Mucosa of rectum (tissue), 2 donors: ENCODE measurements at regions not wholly inside any gene's neighbourhood (a gene's known extent, or its start where the extent isn't known, plus 50 kb on each side); places are given as distances from the start of the nearest gene placed in this dataset.

Source experiments
- H3K27ac ChIP-seq, 2 donors: one replicate each; pipeline ENCODE4 v1.7.0; 2013; ENCODE audit warnings: inconsistent platforms in 2 of 2, low read depth in 2 of 2, low read length in 2 of 2
- H3K27me3 ChIP-seq, 2 donors: one replicate each; pipeline ENCODE4 v1.7.0; 2013; ENCODE audit warnings: low read length in 2 of 2; ENCODE audit not compliant: control insufficient read depth in 2 of 2, insufficient read depth in 2 of 2
- H3K36me3 ChIP-seq, 2 donors: one replicate each; pipeline ENCODE4 v1.7.0; 2013; ENCODE audit warnings: low read length in 2 of 2; ENCODE audit not compliant: control insufficient read depth in 2 of 2, insufficient read depth in 2 of 2
- H3K4me1 ChIP-seq, 2 donors: one replicate each; pipeline ENCODE4 v1.7.0; 2013; ENCODE audit warnings: low read length in 2 of 2, mild to moderate bottlenecking in 1 of 2; ENCODE audit not compliant: control insufficient read depth in 2 of 2, insufficient read depth in 2 of 2
- H3K4me3 ChIP-seq, 2 donors: one replicate each; pipeline ENCODE4 v1.7.0; 2013; ENCODE audit warnings: low read length in 2 of 2
- H3K9ac ChIP-seq, 2 donors: one replicate each; pipeline ENCODE4 v1.7.0; 2013; ENCODE audit warnings: low read length in 2 of 2, low read depth in 1 of 2, mild to moderate bottlenecking in 1 of 2
- H3K9me3 ChIP-seq, 2 donors: one replicate each; pipeline ENCODE4 v1.7.0; 2013; ENCODE audit warnings: low read length in 2 of 2; ENCODE audit not compliant: control insufficient read depth in 2 of 2
- donor health status: healthy.
- donor health status: Normal muscosa, but diverticular disease.

- H3K9me3 ChIP-seq: no peaks in the 10 kb centered on the region
- H3K4me3 ChIP-seq: no peak overlapping the region
- no peak overlapping the region for H3K9ac ChIP-seq
- H3K27ac ChIP-seq: no peak overlapping the region
- no peaks in the 10 kb centered on the region for H3K36me3 ChIP-seq
- no peaks in the 10 kb centered on the region for H3K27me3 ChIP-seq
- peaks cover 7 to 9% of the 10 kb centered on the region in 2 donors for H3K4me1 ChIP-seq
These were observed 186.4 kb downstream of the BTG1 start for GRCh38 chr12:91959220-91959619.

GRCh38 chr12:91958816-91959215, 186.8 kb downstream of the BTG1 start:
- no peak overlapping the region for H3K4me3 ChIP-seq
- no peak overlapping the region for H3K27ac ChIP-seq
- no peak overlapping the region for H3K9ac ChIP-seq
- H3K27me3 ChIP-seq: no peaks in the 10 kb centered on the region
- no peaks in the 10 kb centered on the region for H3K36me3 ChIP-seq
- peaks cover 9 to 12% of the 10 kb centered on the region in 2 donors for H3K4me1 ChIP-seq
- H3K9me3 ChIP-seq: no peaks in the 10 kb centered on the region

DNA sequence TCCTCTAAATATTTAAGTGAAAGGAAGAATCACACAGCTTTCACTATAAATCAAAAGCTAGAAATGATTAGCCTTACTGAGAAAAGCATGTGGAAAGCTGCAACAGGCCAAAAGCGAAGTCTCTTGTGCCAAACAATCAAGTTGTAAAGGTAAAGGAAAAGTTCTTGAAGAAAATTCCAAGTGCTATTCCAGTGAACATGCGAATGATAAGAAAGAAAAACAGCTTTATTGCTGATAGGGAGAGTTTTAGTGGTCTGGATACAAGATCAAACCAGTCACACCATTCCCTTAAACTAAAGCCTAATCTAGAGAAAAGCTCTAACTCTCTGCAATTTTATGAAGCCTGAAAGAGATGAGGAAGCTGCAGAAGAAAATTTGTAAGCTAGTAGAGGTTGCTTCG, 190.9 kb downstream of the BTG1 start:
- Histone ChIP-seq H3K27ac (peak overlapping the region; percentile 64 to 65), H3K9ac (no peak overlapping the region), H3K36me3 (no peaks in the 10 kb centered on the region), H3K4me3 (no peak overlapping the region), H3K4me1 (peaks cover 9 to 20% of the 10 kb centered on the region in 2 donors), H3K9me3 (no peaks in the 10 kb centered on the region), H3K27me3 (no peaks in the 10 kb centered on the region)

DNA sequence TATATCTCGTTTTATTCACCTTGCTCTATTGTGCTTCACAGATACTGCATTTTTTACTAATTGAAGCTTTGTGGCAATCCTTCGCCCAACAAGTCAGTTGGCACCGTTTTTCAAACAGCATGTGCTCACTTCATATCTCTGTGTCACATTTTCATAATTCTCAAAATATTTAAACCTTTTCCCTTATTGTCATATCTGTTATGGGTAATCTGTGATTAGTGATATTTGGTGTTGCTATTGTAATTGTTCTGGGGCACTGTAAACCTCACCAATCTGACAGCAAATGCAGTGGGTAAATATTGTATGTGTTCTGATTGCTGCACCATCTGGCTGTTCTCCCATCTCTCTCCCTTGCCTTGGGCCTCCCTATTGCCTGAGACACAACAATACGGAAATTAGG, 191.3 kb downstream of the BTG1 start:
- peaks cover 9 to 20% of the 10 kb centered on the region in 2 donors for H3K4me1 ChIP-seq
- H3K4me3 ChIP-seq: no peak overlapping the region
- H3K27ac ChIP-seq: peak overlapping the region; percentile 64 to 65
- no peaks in the 10 kb centered on the region for H3K9me3 ChIP-seq
- no peaks in the 10 kb centered on the region for H3K27me3 ChIP-seq
- no peaks in the 10 kb centered on the region for H3K36me3 ChIP-seq
- H3K9ac ChIP-seq: no peak overlapping the region

GRCh38 chr12:91952916-91953315, 192.7 kb downstream of the BTG1 start:
- no peaks in the 10 kb centered on the region for H3K27me3 ChIP-seq
- H3K27ac ChIP-seq: peak overlapping the region; percentile 33 to 66
- H3K4me1 ChIP-seq: peaks cover 9 to 24% of the 10 kb centered on the region in 2 donors
- H3K9me3 ChIP-seq: no peaks in the 10 kb centered on the region
- H3K36me3 ChIP-seq: no peaks in the 10 kb centered on the region
- peak overlapping the region in 1 of 2 donors; percentile 12 for H3K9ac ChIP-seq
- H3K4me3 ChIP-seq: no peak overlapping the region

DNA sequence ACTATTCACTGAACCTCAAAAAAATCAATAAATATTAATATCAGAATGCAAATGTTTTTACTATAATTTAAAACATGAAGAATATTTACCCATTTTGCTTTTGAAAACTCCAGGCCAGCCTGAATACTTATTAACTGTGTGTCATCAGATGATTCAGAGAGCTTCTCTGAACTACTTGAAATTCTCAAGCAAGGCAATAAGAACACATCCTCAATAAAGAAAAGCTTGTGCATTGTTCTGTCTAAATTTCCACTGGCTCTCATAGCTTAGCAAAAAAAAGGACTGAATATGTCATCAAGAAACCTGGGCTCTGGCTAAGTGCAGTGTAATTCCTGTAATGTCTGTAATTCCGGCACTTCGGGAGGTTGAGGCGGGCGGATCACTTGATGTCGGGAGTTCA, 194.1 kb downstream of the BTG1 start:
- no peak overlapping the region for H3K9ac ChIP-seq
- H3K27me3 ChIP-seq: no peaks in the 10 kb centered on the region
- no peaks in the 10 kb centered on the region for H3K9me3 ChIP-seq
- H3K4me1 ChIP-seq: peaks cover 9 to 24% of the 10 kb centered on the region in 2 donors
- H3K4me3 ChIP-seq: no peak overlapping the region
- H3K27ac ChIP-seq: peak overlapping the region in 1 of 2 donors; percentile 4
- H3K36me3 ChIP-seq: no peaks in the 10 kb centered on the region

DNA sequence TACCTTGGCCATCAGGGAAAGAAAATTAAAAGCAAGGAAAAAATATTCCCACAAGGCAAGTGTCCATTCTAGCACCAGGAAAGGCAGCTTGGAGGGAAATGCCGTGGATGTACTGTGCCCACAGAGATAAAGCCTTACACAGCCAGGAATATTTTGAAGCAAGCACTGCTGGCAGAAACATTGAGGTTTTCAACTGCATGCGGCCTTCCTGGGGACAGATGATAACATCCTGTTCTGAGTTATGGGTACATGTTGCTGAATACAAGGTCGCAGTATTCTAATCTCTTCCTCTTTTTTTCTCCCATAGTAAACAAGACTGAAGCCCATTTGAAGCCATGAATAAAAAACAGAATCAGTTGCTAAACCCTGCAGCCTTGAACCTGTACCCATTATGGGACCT, 197.1 kb downstream of the BTG1 start:
- H3K27me3 ChIP-seq: no peaks in the 10 kb centered on the region
- H3K4me1 ChIP-seq: peaks cover 0 to 9% of the 10 kb centered on the region in 2 donors
- no peak overlapping the region for H3K9ac ChIP-seq
- H3K4me3 ChIP-seq: no peak overlapping the region
- no peaks in the 10 kb centered on the region for H3K9me3 ChIP-seq
- H3K36me3 ChIP-seq: no peaks in the 10 kb centered on the region
- H3K27ac ChIP-seq: no peak overlapping the region

DNA sequence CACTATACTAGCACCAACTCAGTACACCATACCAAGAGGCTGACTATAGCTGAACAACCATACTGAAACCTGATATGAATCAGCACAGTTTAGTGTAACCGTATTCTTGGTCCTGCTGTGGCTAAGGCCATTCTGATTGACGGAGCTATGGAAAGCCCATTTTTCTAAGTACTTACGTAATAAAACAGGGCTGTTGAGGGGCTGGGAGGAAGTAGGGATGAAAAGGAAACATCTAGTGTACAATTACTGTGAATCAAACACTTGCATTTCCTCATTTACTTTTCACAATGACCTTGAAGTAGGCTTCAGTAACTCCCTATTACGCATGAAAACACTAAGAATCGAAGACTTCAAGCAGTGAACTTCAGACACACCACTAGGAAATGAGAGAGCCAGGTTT, 198.2 kb downstream of the BTG1 start:
- H3K4me1 ChIP-seq: peaks cover 0 to 4% of the 10 kb centered on the region in 2 donors
- H3K4me3 ChIP-seq: no peak overlapping the region
- H3K9me3 ChIP-seq: no peaks in the 10 kb centered on the region
- no peak overlapping the region for H3K27ac ChIP-seq
- H3K36me3 ChIP-seq: no peaks in the 10 kb centered on the region
- H3K9ac ChIP-seq: no peak overlapping the region
- H3K27me3 ChIP-seq: no peaks in the 10 kb centered on the region

DNA sequence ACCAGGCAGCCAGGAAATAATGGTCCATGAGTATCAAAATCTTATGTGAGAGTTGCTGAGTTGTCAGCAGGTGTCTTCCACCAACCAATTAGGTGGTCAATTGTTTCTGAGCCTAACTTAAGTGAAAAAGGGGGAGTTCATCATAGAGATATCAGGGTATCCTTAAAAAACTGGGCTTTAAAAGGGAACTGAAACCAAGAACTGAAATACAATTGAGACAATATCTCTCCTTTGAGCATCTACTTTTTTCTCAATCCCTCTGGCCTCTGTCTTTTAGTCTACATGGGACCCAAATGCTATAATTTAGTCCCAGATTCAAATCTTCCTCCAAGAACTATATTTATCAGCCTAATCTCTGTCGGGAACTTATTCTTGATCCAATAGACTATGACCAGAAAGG, 201.0 kb downstream of the BTG1 start:
- Histone ChIP-seq H3K9me3 (no peaks in the 10 kb centered on the region), H3K4me3 (no peak overlapping the region), H3K27me3 (no peaks in the 10 kb centered on the region), H3K4me1 (peaks cover 0 to 4% of the 10 kb centered on the region in 2 donors), H3K27ac (no peak overlapping the region), H3K36me3 (no peaks in the 10 kb centered on the region), H3K9ac (no peak overlapping the region)

DNA sequence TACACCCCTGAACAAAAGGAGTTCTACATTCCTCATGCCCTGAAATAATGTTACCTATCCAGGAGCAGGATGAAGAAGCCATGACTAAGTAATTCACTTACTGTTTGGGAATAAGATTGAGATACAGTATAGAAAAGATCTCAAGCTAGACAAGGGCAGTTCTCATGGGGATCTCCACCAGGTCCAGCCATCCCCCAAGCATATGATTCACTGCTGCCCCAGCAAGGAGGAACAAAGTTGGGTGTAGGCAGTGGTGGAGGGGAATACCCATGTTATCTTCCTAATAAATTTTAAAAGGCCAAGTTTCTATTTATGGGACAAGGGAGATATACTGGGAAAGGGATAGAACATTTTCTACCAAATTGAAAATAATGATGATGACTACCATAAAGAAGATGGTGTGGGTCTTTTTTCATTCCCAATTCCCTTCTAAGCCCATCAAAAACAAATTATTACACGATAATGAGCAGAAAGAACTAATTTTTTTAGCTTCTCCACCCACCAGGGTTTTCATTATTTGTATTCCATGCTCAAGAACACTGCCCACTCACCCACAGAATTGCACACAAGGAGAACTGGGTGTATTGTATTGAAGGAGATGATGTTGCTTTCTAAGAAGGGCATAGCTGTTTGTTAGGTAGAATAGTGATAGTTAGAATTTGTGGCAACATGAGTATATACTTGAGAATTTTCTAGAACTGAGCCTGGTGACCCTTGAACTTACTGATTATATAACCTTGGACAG, 204.6 kb downstream of the BTG1 start:
- H3K9ac ChIP-seq: no peak overlapping the region
- H3K27me3 ChIP-seq: no peaks in the 10 kb centered on the region
- no peak overlapping the region for H3K4me3 ChIP-seq
- no peaks in the 10 kb centered on the region for H3K4me1 ChIP-seq
- H3K27ac ChIP-seq: no peak overlapping the region
- H3K9me3 ChIP-seq: no peaks in the 10 kb centered on the region
- H3K36me3 ChIP-seq: no peaks in the 10 kb centered on the region
